GM18907 (cell line): ENCODE measurements at regions not wholly inside any gene's neighbourhood (a gene's known extent, or its start where the extent isn't known, plus 50 kb on each side); places are given as distances from the start of the nearest gene placed in this dataset.

Experiments used
- ATAC-seq: cut with Tn5 transposase; IDR thresholded peaks from one replicate; pipeline ENCODE4 v1.9.1; 2021; ENCODE audit warnings: mild to moderate bottlenecking, moderate library complexity; ENCODE audit not compliant: unreplicated experiment

DNA sequence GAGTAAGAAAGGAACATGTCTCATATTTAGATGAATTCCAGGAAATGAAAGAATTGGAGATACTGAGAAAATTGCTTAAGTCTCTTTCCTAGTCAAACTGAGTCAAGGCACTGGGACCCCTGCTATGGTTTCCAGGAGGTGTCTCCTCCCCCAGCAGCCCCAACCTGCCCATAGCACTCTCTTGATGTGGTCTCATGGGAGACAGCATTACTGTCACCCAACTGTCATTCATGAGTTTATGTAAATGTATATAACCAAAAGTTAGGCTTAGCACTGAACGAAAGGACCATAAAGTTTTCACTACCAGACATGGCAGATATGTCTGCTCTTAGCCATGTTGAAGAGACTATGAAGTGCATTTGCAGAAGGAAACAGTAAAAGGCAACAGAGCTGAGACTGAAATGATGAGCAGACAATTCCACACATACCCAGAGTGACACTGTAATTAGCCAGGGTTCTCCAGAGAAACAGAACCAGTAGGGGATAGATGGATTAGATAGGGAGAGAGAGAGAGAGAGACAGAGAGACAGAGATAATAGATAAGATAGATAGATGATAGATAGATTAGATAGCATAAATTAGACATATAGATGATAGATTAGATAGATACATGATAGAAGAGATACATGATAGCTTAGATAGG lies 328.1 kb downstream of the BRD1 start:
- ATAC-seq: no peak

DNA sequence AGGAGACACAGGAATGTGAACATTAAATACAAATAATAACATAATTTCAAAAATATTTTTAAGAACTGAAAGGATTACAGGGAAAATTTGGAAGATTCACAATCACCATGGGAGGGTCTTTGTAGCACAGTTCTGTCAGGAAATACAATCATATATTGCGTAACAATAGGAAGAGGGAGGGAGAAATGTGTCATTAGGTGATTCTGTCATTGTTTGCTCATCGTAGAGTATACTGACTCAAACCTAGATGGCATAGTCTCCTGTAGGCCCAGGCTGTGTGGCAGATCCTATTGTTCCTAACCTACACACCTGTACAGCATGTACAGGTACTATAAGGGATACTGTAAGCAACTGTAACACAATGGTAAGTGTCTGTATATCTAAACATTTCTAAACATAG lies 330.4 kb downstream of the BRD1 start:
- no peak for ATAC-seq

GRCh38 chr22:49494555-49494954 lies 333.1 kb downstream of the BRD1 start:
- ATAC-seq: no peak

- ATAC-seq: no peak
These were observed 334.9 kb downstream of the BRD1 start for GRCh38 chr22:49492741-49493251.

DNA sequence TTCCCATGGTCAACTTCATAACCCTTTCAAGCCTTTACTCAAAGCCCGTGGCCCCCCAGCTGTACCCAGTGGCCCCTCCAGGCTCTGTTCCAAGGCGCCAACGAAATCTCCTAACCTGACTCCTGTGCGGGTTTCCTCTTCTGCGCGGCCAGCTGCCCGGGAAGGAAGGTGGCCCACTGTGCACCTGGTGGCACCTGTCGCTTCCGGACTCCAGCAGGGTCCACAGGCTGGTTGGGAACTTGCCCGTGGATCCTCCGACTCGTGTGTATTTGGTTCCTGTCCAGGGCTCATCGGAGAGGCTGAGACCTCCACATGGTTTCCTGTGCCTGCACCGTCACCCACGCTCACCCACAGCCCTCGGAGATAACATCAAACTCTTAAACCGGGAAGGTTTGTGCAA lies 335.4 kb downstream of the BRD1 start:
- no peak for ATAC-seq

GRCh38 chr22:49491726-49492125 lies 335.9 kb downstream of the BRD1 start:
- ATAC-seq: no peak

- no peak for ATAC-seq
These were observed 336.4 kb downstream of the BRD1 start for GRCh38 chr22:49491221-49491635.

DNA sequence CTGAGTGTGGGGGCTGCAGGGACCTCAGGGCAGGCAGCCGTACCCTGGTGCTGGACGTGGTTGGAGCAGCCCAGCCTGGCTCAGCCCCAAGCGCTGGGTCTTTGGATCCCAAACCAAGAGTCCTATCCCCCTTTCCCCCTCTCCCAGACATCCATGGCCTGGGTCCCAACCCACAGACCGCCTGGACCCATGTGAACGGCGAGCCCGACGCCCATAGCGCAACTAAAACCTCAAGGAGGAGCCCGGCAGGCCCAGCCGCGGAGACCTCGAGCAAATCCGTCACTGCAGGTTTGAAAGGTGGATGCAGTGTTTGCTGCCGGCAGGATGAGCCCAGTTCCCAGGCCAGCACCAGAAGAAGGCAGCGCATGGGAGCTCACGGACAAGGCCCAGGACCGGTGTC lies 337.0 kb downstream of the BRD1 start:
- no peak for ATAC-seq

DNA sequence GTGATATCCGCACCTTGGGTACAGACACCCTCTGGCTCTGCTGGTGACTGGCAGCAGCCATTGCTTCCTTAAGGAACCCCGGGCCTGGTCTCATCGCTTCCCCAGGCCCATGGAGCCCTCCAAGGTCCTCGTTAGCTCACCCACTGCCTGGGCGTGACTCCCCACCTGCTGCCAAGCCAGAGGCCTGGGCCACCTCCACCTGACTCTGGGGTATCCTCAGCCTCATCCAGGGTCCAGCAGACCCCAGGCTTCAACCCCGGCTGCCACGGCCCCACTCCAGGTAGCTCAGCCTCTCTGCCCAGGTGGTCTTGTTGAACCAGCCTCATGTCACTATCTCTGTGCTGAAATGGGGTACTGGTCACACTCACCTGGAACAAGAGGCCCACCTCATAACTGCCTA lies 337.9 kb downstream of the BRD1 start:
- no peak for ATAC-seq

DNA sequence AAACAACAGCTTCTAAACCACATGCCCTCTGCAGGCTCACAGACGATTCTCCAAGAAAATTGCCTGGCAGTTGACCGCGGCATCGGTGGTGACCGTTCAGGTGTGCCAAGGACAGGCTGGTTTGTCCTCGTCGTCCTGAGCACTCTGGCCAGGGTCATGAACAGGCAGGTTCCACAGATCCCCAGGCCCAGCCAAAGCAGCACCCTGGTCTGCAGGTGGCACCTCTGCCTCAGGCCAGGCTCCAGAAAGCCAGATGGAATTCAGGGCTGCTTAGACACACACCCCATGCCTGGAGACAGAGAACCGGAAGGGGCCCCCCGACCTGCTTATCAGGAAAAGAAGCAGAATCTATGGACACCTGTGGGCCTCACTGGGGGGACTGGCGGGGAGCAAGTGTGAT lies 338.7 kb downstream of the BRD1 start:
- ATAC-seq: no peak

GRCh38 chr22:49487950-49488349 lies 339.7 kb downstream of the BRD1 start:
- no peak for ATAC-seq

- ATAC-seq: no peak
These were observed 341.4 kb downstream of the BRD1 start for GRCh38 chr22:49486225-49486624.

- ATAC-seq: no peak
These were observed 343.7 kb downstream of the BRD1 start for GRCh38 chr22:49483946-49484345.

GRCh38 chr22:49483281-49483870 lies 344.3 kb downstream of the BRD1 start:
- no peak for ATAC-seq

GRCh38 chr22:49482811-49483210 lies 344.9 kb downstream of the BRD1 start:
- ATAC-seq: no peak

DNA sequence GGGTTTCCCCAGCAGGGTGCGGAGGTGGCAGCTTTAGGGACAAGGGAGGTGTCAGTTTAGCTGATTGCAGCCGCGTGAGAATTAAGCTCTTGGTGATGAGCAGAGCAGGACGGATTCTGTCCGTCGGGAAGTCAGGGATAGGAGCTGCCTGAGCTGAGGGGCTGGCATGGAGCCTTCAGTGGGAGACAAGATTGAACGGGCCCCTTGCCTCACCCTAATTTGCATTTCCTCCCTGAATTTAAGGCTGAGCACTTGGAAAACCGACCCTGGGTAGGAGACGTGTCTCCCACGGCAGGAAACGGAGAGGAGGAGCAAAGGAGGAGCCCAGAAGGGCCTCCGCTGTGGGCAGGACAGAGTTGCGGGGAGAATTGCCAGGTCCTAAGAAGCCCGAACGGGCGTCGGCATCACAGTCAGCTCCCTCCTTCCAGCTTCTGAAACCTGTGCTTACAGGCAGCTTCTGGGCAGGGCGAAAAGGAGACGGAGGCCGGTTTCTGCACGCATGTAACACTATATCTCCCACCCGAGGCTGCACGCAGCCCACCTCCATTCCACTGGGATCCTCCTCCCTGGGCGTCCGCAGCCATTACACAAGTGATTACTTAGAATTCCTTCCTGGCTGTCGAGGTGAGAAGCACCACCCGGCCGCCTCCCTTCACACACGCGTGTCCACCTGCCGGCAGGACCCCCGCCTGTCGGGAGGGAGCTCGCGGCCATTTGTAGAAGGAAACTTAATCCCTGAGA lies 345.8 kb downstream of the BRD1 start:
- no peak for ATAC-seq

GRCh38 chr22:49480896-49481658 lies 346.6 kb downstream of the BRD1 start:
- ATAC-seq: no peak

- no peak for ATAC-seq
These were observed 347.3 kb downstream of the BRD1 start for GRCh38 chr22:49480331-49480730.

DNA sequence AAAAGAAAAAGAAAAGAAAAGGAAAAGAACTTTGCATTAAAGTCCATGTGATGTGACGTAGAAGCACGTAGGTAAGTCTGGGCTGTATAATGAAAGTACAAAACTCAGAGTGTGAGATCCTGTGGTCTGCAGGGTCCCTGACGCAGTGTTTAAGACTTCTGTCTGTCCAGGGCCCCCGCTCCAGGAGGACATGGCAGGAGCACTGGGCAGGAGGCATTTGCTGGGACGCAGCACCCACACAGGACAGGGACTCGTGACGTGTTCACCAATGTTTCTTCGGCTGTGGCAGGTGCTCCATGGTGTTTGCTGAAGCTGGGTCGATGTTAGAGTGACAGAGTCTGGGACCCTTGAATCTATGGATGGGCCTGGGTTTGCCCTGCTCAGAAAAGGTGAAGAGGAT lies 348.1 kb downstream of the BRD1 start:
- ATAC-seq: no peak

DNA sequence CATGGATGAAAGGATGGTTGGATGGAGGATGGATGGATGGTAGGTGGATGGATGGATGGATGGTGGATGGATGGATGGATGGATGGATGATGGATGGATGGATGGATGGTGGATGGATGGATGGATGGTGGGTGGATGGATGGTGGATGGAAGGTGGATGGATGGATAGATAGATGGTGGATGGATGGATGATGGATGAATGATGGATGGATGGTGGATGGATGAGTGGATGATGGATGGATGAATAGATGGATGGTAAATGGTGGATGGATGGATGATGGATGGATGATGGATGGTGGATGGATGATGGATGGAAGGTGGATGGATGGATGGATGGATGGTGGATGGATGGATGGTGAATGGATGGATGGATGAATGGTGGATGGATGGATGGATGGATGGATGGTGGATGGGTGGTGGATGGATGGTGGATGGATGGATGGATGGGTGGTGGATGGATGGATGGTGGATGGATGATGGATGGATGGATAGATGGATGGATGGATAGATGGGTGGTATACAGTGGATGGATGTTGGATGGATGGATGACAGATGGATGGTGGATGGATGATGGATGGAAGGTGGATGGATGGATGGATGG lies 350.8 kb downstream of the BRD1 start:
- no peak for ATAC-seq

DNA sequence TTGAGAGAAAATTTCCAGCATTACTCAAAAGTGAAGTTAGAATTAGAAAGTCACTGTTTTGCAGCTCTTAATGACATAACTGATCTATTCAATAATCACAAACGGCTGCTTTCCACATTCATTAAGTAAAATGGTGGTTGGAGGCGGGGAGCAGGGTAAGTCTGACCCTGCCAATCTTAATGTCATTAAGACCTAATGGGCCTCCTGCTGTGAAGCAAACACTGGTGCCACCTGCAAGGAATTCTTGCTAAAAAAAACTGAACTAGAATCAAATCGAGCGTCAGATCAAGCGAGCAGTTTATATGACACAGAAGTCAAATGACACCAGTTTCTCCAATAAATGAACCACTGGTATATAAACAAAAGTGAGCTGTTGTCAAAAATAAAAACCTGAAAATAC lies 351.5 kb downstream of the BRD1 start:
- no peak for ATAC-seq
